Duodenal mucosa (tissue), 2 donors: ENCODE measurements at regions not wholly inside any gene's neighbourhood (a gene's known extent, or its start where the extent isn't known, plus 50 kb on each side); places are given as distances from the start of the nearest gene placed in this dataset.

Source experiments
- H3K27ac ChIP-seq: one replicate; pipeline ENCODE4 v1.7.0; 2013; ENCODE audit warnings: low read depth, low read length
- H3K27me3 ChIP-seq, 2 donors: one replicate each; pipeline ENCODE4 v1.7.0; 2013; ENCODE audit warnings: low read length in 2 of 2, control low read depth in 1 of 2; ENCODE audit not compliant: insufficient read depth in 2 of 2, control insufficient read depth in 1 of 2
- H3K36me3 ChIP-seq, 2 donors: one replicate each; pipeline ENCODE4 v1.7.0; 2013; ENCODE audit warnings: low read length in 2 of 2, control low read depth in 1 of 2; ENCODE audit not compliant: insufficient read depth in 2 of 2, control insufficient read depth in 1 of 2
- H3K4me1 ChIP-seq, 2 donors: one replicate each; pipeline ENCODE4 v1.7.0; 2013; ENCODE audit warnings: low read length in 2 of 2, control low read depth in 1 of 2; ENCODE audit not compliant: insufficient read depth in 2 of 2, control insufficient read depth in 1 of 2
- H3K4me3 ChIP-seq, 2 donors: one replicate each; pipeline ENCODE4 v1.7.0; 2013; ENCODE audit warnings: low read length in 2 of 2, low read depth in 1 of 2
- H3K9ac ChIP-seq, 2 donors: one replicate each; pipeline ENCODE4 v1.7.0; 2013; ENCODE audit warnings: low read length in 2 of 2, low read depth in 1 of 2
- H3K9me3 ChIP-seq, 2 donors: one replicate each; pipeline ENCODE4 v1.7.0; 2013; ENCODE audit warnings: low read length in 2 of 2, control low read depth in 1 of 2; ENCODE audit not compliant: control insufficient read depth in 1 of 2

DNA sequence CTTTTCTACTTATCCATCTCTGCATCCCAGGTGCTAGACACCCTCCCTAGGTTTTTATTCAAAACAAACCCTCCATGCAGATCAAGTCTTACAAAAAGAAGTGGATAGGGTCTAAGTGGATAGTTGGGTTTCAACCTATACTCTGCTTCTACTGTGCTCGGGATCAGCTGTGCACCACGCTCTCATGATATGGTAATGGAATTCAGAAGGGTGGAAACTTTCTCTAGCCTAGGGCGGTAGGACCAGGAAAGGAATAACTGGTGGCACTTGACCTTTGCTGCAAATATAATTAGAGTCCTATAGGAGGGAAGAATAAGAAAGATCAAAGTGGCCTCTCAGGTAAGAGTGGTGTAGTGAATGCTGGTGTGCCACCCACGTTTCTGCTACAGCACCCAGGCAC is 272.9 kb downstream of the GPD2 start:
- H3K36me3 ChIP-seq, result no peaks in the 10 kb centered on the region
- no peak overlapping the region for H3K4me3 ChIP-seq
- H3K4me1 ChIP-seq, result no peaks in the 10 kb centered on the region
- no peaks in the 10 kb centered on the region for H3K27me3 ChIP-seq
- no peak overlapping the region for H3K27ac ChIP-seq
- no peaks in the 10 kb centered on the region for H3K9me3 ChIP-seq
- no peak overlapping the region for H3K9ac ChIP-seq

DNA sequence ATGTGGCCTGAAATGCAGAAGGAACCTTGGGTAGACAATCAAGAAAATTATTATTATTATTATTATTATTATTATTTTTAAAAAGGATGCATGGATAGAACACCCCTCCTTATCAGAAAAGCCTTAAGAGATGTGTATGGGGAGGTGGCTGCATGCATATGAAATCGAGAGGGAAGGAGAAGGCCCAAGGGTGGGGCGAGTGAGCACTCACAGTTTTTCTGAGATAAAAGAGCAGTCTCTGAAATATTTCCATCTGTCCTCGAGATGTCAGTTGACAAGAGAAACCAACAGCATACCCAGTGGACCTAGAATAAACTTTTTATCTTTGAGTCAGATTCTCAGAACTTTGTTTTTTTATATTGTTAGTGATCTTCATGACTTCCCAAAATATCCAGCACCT is 282.9 kb downstream of the GPD2 start:
- no peak overlapping the region for H3K4me3 ChIP-seq
- no peaks in the 10 kb centered on the region for H3K36me3 ChIP-seq
- no peaks in the 10 kb centered on the region for H3K4me1 ChIP-seq
- H3K9ac ChIP-seq, result no peak overlapping the region
- no peaks in the 10 kb centered on the region for H3K27me3 ChIP-seq
- H3K9me3 ChIP-seq, result no peaks in the 10 kb centered on the region
- no peak overlapping the region for H3K27ac ChIP-seq

DNA sequence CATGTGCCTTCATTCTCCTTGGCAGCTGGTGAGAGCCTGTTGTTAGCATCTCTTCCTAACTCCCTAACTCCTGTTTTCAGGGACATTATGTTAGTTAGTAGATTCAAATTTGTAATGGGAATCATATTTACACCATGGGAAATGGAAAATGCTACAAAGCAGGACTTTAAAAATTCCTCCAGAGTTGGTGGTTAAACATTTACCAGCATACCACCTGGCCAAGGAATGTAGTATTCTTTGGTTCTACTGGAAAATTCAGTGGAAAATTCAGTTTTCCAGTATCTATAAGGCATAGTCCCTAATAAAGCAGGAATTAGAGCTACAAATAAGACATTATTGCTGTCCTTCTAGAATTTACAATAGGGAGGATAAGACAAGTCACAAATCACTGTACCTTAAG is 291.7 kb downstream of the GPD2 start:
- Histone ChIP-seq H3K9me3 (no peaks in the 10 kb centered on the region), H3K27ac (no peak overlapping the region), H3K4me1 (no peaks in the 10 kb centered on the region), H3K4me3 (no peak overlapping the region), H3K36me3 (no peaks in the 10 kb centered on the region), H3K9ac (no peak overlapping the region), H3K27me3 (no peaks in the 10 kb centered on the region)

DNA sequence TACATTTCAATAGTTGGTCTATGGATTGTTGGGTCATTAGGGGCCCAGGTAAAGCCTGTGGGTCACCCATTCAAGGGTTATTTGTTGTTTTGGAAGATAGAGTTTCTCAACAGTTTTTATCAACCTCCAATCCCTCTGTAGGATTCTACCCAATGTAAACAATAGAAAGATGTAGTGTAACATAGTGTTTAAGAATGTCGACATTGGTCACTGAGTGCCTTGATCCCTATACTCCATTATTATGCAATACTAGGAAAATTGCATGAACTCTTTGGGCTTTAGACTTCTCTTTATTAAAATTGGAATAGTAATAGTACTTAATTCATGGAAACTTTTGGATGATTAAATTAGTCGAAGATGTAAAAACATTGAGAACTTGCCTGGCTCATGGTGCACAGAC is 292.1 kb downstream of the GPD2 start:
- no peak overlapping the region for H3K9ac ChIP-seq
- no peaks in the 10 kb centered on the region for H3K4me1 ChIP-seq
- no peaks in the 10 kb centered on the region for H3K27me3 ChIP-seq

DNA sequence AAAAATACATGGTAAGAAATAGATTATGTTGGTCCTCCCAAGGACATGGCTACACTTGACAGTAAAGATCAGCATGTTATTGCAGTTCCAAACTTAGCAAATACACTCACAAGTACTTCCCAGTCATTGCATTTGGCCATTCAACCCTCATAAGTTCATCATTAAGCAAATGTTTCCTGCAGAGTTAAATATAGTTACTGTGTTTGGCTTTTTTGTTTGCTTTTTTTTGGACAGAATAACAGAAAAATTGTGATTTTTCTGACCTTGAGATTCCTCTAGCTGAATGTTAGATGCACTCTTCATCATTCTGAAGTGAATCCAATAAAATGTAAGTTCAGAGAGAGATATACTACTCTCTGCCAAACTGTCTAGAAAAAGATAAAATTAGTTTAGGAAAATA is 295.3 kb downstream of the GPD2 start:
- H3K4me1 ChIP-seq, result no peaks in the 10 kb centered on the region
- no peaks in the 10 kb centered on the region for H3K9me3 ChIP-seq
- no peaks in the 10 kb centered on the region for H3K36me3 ChIP-seq

More for the DNA sequence above, 292.1 kb downstream of the GPD2 start:
- Histone ChIP-seq H3K36me3 (no peaks in the 10 kb centered on the region), H3K4me3 (no peak overlapping the region), H3K27ac (no peak overlapping the region), H3K9me3 (no peaks in the 10 kb centered on the region)

DNA sequence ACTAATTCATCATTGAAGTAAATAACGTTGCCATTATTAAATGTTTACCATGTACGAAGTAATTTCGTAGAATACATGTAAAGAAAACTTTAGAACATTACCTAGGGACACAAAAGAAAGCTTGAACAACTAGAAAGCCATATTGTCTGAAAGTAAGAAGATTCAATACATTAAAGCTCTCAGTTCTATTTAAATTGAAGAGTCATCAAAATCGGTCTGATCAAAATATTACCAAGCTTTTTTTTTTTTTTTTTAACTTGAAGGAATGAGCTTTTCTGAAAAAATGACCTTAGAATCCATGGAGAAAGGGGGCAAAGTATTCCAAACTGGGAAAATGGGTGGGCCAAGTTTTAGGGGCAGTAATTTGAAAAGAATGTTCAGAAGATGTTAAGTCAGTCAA is 300.8 kb downstream of the GPD2 start:
- no peak overlapping the region for H3K27ac ChIP-seq
- H3K9ac ChIP-seq, result no peak overlapping the region
- H3K36me3 ChIP-seq, result no peaks in the 10 kb centered on the region
- no peaks in the 10 kb centered on the region for H3K4me1 ChIP-seq
- no peak overlapping the region for H3K4me3 ChIP-seq
- no peaks in the 10 kb centered on the region for H3K9me3 ChIP-seq
- no peaks in the 10 kb centered on the region for H3K27me3 ChIP-seq

More for the DNA sequence above, 295.3 kb downstream of the GPD2 start:
- no peaks in the 10 kb centered on the region for H3K27me3 ChIP-seq
- no peak overlapping the region for H3K4me3 ChIP-seq
- H3K27ac ChIP-seq, result no peak overlapping the region
- no peak overlapping the region for H3K9ac ChIP-seq

DNA sequence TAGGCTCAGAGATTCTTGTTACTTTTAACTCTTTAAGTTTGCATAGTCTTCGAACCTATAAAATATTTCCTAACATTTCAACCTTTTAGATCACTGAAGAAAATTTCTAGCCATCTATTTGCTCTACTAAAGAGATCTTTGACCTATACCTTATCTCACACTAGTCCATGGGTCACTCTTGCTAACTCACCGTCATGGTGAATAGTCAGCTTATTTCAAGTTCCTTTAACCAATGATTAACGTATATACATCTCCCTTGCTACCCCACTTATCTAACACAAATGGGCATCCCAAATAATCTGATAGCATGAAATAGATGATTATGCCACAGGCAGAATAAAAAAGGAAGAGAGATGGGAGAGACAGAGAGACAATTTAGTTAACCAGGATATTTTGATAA is 303.1 kb downstream of the GPD2 start:
- Histone ChIP-seq H3K27me3 (no peaks in the 10 kb centered on the region), H3K4me1 (no peaks in the 10 kb centered on the region), H3K4me3 (no peak overlapping the region), H3K36me3 (no peaks in the 10 kb centered on the region), H3K9me3 (no peaks in the 10 kb centered on the region), H3K9ac (no peak overlapping the region), H3K27ac (no peak overlapping the region)

DNA sequence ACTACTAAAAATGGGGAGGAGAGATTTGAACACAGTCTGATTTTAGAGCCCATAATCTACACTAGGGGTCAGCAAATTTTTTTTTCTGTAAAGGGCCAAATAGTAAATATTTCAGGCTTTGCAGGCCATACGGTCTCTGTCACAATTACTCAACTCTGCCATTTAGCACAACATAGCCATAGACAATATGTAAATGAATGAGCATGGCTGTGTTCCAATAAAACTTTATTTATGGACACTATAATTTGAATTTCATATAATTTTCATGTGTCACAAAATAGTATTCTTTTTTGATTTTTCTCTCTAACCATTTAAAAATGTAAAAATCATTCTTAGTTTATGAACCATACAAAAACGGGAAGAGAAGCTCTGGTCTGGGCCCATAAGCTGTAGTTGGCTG is 309.4 kb downstream of the GPD2 start:
- H3K36me3 ChIP-seq, result no peaks in the 10 kb centered on the region
- H3K4me1 ChIP-seq, result no peaks in the 10 kb centered on the region
- no peak overlapping the region for H3K27ac ChIP-seq
- no peak overlapping the region for H3K9ac ChIP-seq
- no peaks in the 10 kb centered on the region for H3K27me3 ChIP-seq
- H3K9me3 ChIP-seq, result no peaks in the 10 kb centered on the region
- no peak overlapping the region for H3K4me3 ChIP-seq

DNA sequence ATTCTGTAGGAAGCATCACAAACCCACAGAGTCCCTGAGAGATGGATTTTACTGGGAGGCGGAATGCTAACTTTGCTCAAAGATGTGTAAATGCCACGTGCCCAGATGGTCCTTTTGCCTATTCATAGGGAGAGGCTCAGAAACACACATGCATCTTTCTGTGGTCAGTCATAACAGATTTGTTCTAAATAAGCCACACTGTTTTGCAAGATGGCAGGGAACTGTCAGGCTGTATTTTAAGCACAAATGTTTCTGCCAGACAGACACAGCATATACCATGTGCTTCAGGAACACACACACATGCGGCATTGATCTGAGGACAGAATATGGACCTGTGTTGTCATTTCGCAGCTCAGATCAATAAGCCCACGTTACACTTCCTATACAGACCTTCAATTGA is 312.0 kb downstream of the GPD2 start:
- Histone ChIP-seq H3K4me1 (no peaks in the 10 kb centered on the region), H3K36me3 (no peaks in the 10 kb centered on the region), H3K27ac (no peak overlapping the region), H3K9me3 (no peaks in the 10 kb centered on the region), H3K27me3 (no peaks in the 10 kb centered on the region), H3K9ac (no peak overlapping the region), H3K4me3 (no peak overlapping the region)

DNA sequence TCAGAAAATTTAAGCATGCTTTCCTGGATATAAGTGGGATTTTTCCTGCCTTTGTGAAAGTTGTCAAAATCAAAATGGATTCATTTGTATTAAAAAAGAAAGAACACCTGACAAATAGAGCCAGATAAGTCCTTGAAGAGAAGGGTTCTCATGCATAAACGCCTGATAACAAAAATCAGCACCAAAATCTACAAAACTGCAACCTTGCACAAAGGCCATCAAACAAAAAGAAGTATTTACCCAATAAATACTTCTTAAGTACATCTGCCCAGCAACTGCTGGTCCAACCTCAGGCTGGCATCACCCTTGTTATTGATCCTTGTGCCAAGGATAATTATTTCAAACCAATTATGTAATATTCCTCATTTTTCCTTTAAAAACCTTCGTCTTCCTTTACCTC is 315.9 kb downstream of the GPD2 start:
- Histone ChIP-seq H3K4me3 (no peak overlapping the region), H3K36me3 (no peaks in the 10 kb centered on the region), H3K4me1 (no peaks in the 10 kb centered on the region), H3K9me3 (no peaks in the 10 kb centered on the region), H3K27me3 (no peaks in the 10 kb centered on the region), H3K27ac (no peak overlapping the region), H3K9ac (no peak overlapping the region)

DNA sequence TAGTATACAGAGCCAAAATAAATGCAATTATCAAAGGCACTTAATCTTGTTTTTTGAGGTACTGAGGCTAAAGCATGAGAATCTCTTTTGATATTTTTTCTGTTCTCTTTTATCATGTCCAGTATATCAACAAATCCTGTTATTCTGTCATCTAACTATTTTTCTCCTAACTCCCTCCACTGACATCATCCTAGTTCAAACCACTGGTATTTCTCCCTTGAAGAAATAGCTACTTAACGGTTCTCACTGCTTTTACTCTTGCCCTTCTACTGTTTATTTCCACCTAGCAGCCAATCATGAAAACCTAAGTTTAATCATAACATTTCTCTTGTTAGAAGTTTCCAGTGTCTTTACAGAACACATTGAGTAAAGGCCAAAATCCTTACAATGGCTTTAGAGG is 317.6 kb downstream of the GPD2 start:
- Histone ChIP-seq H3K9me3 (no peaks in the 10 kb centered on the region), H3K9ac (no peak overlapping the region), H3K4me1 (no peaks in the 10 kb centered on the region), H3K36me3 (no peaks in the 10 kb centered on the region), H3K27ac (no peak overlapping the region), H3K27me3 (no peaks in the 10 kb centered on the region), H3K4me3 (no peak overlapping the region)
